ENCODE measurements at regions not wholly inside any gene's neighbourhood (a gene's known extent, or its start where the extent isn't known, plus 50 kb on each side); places are given as distances from the start of the nearest gene placed in this dataset.
A peak's percentile ranks its signal among the peaks of the same experiment; 100 is the strongest.

- Histone ChIP-seq H3K9me3 (ENCODE audit: control insufficient read depth, insufficient read depth, low read length) (no peaks in the 10 kb centered on the region), H3K27me3 (ENCODE audit: control insufficient read depth, insufficient read depth, low read length) (no peaks in the 10 kb centered on the region), H3K36me3 (ENCODE audit: control insufficient read depth, insufficient read depth, low read length) (no peaks in the 10 kb centered on the region), H3K4me3 (ENCODE audit: low read depth, low read length) (no peak overlapping the region), H3K27ac (ENCODE audit: low read depth, low read length) (no peak overlapping the region), H3K4me1 (ENCODE audit: control insufficient read depth, insufficient read depth, low read length) (no peaks in the 10 kb centered on the region)
- no peak for DNase-seq (ENCODE audit: low read depth in 4 of 6, low spot score in 6 of 6)
Measured at GRCh38 chr2:146868051-146868450, 976.8 kb upstream of the ACVR2A start.

- H3K9me3 ChIP-seq (ENCODE audit: control insufficient read depth, insufficient read depth, low read length) = no peaks in the 10 kb centered on the region
- no peaks in the 10 kb centered on the region for H3K4me1 ChIP-seq (ENCODE audit: control insufficient read depth, insufficient read depth, low read length)
- no peaks in the 10 kb centered on the region for H3K36me3 ChIP-seq (ENCODE audit: control insufficient read depth, insufficient read depth, low read length)
- no peak for DNase-seq (ENCODE audit: low read depth in 4 of 6, low spot score in 6 of 6)
- H3K27ac ChIP-seq (ENCODE audit: low read depth, low read length) = no peak overlapping the region
- whole genome bisulfite sequencing (ENCODE audit: insufficient coverage) = 85% methylated on average over 5 of the region's 5 CpGs
- H3K27me3 ChIP-seq (ENCODE audit: control insufficient read depth, insufficient read depth, low read length) = no peaks in the 10 kb centered on the region
- no peak overlapping the region for H3K4me3 ChIP-seq (ENCODE audit: low read depth, low read length)
Measured at GRCh38 chr2:146867477-146867986, 977.3 kb upstream of the ACVR2A start.

- Histone ChIP-seq H3K27ac (ENCODE audit: low read depth, low read length) (no peak overlapping the region), H3K4me3 (ENCODE audit: low read depth, low read length) (no peak overlapping the region), H3K4me1 (ENCODE audit: control insufficient read depth, insufficient read depth, low read length) (no peaks in the 10 kb centered on the region), H3K36me3 (ENCODE audit: control insufficient read depth, insufficient read depth, low read length) (no peaks in the 10 kb centered on the region), H3K27me3 (ENCODE audit: control insufficient read depth, insufficient read depth, low read length) (no peaks in the 10 kb centered on the region), H3K9me3 (ENCODE audit: control insufficient read depth, insufficient read depth, low read length) (no peaks in the 10 kb centered on the region)
- 100% methylated on average over 1 of the region's 2 CpGs for WGBS (ENCODE audit: insufficient coverage)
- DNase-seq (ENCODE audit: low read depth in 4 of 6, low spot score in 6 of 6) = no peak
Measured at GRCh38 chr2:146853741-146854444, 990.9 kb upstream of the ACVR2A start.

GRCh38 chr2:146852661-146853060, 992.2 kb upstream of the ACVR2A start:
- Histone ChIP-seq H3K27me3 (ENCODE audit: control insufficient read depth, insufficient read depth, low read length) (no peaks in the 10 kb centered on the region), H3K27ac (ENCODE audit: low read depth, low read length) (no peak overlapping the region), H3K4me3 (ENCODE audit: low read depth, low read length) (no peak overlapping the region), H3K9me3 (ENCODE audit: control insufficient read depth, insufficient read depth, low read length) (no peaks in the 10 kb centered on the region), H3K36me3 (ENCODE audit: control insufficient read depth, insufficient read depth, low read length) (no peaks in the 10 kb centered on the region), H3K4me1 (ENCODE audit: control insufficient read depth, insufficient read depth, low read length) (no peaks in the 10 kb centered on the region)
- WGBS (ENCODE audit: insufficient coverage) = 80% methylated on average over 1 of the region's 1 CpG
- no peak for DNase-seq (ENCODE audit: low read depth in 4 of 6, low spot score in 6 of 6)

GRCh38 chr2:146850746-146851145, 994.1 kb upstream of the ACVR2A start:
- 100% methylated on average over 1 of the region's 3 CpGs for WGBS (ENCODE audit: insufficient coverage)
- no peak for DNase-seq (ENCODE audit: low read depth in 4 of 6, low spot score in 6 of 6)
- Histone ChIP-seq H3K4me3 (ENCODE audit: low read depth, low read length) (no peak overlapping the region), H3K27ac (ENCODE audit: low read depth, low read length) (no peak overlapping the region), H3K27me3 (ENCODE audit: control insufficient read depth, insufficient read depth, low read length) (no peaks in the 10 kb centered on the region), H3K36me3 (ENCODE audit: control insufficient read depth, insufficient read depth, low read length) (no peaks in the 10 kb centered on the region), H3K9me3 (ENCODE audit: control insufficient read depth, insufficient read depth, low read length) (no peaks in the 10 kb centered on the region), H3K4me1 (ENCODE audit: control insufficient read depth, insufficient read depth, low read length) (no peaks in the 10 kb centered on the region)

- no peaks in the 10 kb centered on the region for H3K36me3 ChIP-seq (ENCODE audit: control insufficient read depth, insufficient read depth, low read length)
- H3K4me1 ChIP-seq (ENCODE audit: control insufficient read depth, insufficient read depth, low read length) = no peaks in the 10 kb centered on the region
- H3K4me3 ChIP-seq (ENCODE audit: low read depth, low read length) = no peak overlapping the region
- DNase-seq (ENCODE audit: low read depth in 4 of 6, low spot score in 6 of 6) = peak in 2 of 6 donors; percentile 4 to 32
- no peaks in the 10 kb centered on the region for H3K9me3 ChIP-seq (ENCODE audit: control insufficient read depth, insufficient read depth, low read length)
- no peaks in the 10 kb centered on the region for H3K27me3 ChIP-seq (ENCODE audit: control insufficient read depth, insufficient read depth, low read length)
- no peak overlapping the region for H3K27ac ChIP-seq (ENCODE audit: low read depth, low read length)
Measured at GRCh38 chr2:146847846-146848245, 997.0 kb upstream of the ACVR2A start.

- no peak overlapping the region for H3K27ac ChIP-seq (ENCODE audit: low read depth, low read length)
- DNase-seq (ENCODE audit: low read depth in 4 of 6, low spot score in 6 of 6) = no peak
- no peaks in the 10 kb centered on the region for H3K9me3 ChIP-seq (ENCODE audit: control insufficient read depth, insufficient read depth, low read length)
- WGBS (ENCODE audit: insufficient coverage) = 72% methylated on average over 3 of the region's 6 CpGs
- no peak overlapping the region for H3K4me3 ChIP-seq (ENCODE audit: low read depth, low read length)
- no peaks in the 10 kb centered on the region for H3K27me3 ChIP-seq (ENCODE audit: control insufficient read depth, insufficient read depth, low read length)
- no peaks in the 10 kb centered on the region for H3K36me3 ChIP-seq (ENCODE audit: control insufficient read depth, insufficient read depth, low read length)
- no peaks in the 10 kb centered on the region for H3K4me1 ChIP-seq (ENCODE audit: control insufficient read depth, insufficient read depth, low read length)
Measured at GRCh38 chr2:146844226-146844990, 1000.4 kb upstream of the ACVR2A start.

- H3K4me3 ChIP-seq (ENCODE audit: low read depth, low read length) = no peak overlapping the region
- H3K27ac ChIP-seq (ENCODE audit: low read depth, low read length) = no peak overlapping the region
- no peaks in the 10 kb centered on the region for H3K27me3 ChIP-seq (ENCODE audit: control insufficient read depth, insufficient read depth, low read length)
- no peaks in the 10 kb centered on the region for H3K9me3 ChIP-seq (ENCODE audit: control insufficient read depth, insufficient read depth, low read length)
- no peaks in the 10 kb centered on the region for H3K4me1 ChIP-seq (ENCODE audit: control insufficient read depth, insufficient read depth, low read length)
- H3K36me3 ChIP-seq (ENCODE audit: control insufficient read depth, insufficient read depth, low read length) = no peaks in the 10 kb centered on the region
- DNase-seq (ENCODE audit: low read depth in 4 of 6, low spot score in 6 of 6) = no peak
Measured at GRCh38 chr2:146837857-146838256, 1007.0 kb upstream of the ACVR2A start.

GRCh38 chr2:146826388-146826787, 1018.4 kb upstream of the ACVR2A start:
- Histone ChIP-seq H3K4me1 (ENCODE audit: control insufficient read depth, insufficient read depth, low read length) (no peaks in the 10 kb centered on the region), H3K27ac (ENCODE audit: low read depth, low read length) (no peak overlapping the region), H3K27me3 (ENCODE audit: control insufficient read depth, insufficient read depth, low read length) (no peaks in the 10 kb centered on the region), H3K36me3 (ENCODE audit: control insufficient read depth, insufficient read depth, low read length) (no peaks in the 10 kb centered on the region), H3K9me3 (ENCODE audit: control insufficient read depth, insufficient read depth, low read length) (no peaks in the 10 kb centered on the region), H3K4me3 (ENCODE audit: low read depth, low read length) (no peak overlapping the region)
- DNase-seq (ENCODE audit: low read depth in 4 of 6, low spot score in 6 of 6) = no peak

GRCh38 chr2:146821836-146822316, 1023.0 kb upstream of the ACVR2A start:
- WGBS (ENCODE audit: insufficient coverage) = no CpG with 5 or more reads among the region's 2 CpGs
- Histone ChIP-seq H3K27ac (ENCODE audit: low read depth, low read length) (no peak overlapping the region), H3K4me1 (ENCODE audit: control insufficient read depth, insufficient read depth, low read length) (no peaks in the 10 kb centered on the region), H3K9me3 (ENCODE audit: control insufficient read depth, insufficient read depth, low read length) (no peaks in the 10 kb centered on the region), H3K4me3 (ENCODE audit: low read depth, low read length) (no peak overlapping the region), H3K36me3 (ENCODE audit: control insufficient read depth, insufficient read depth, low read length) (no peaks in the 10 kb centered on the region), H3K27me3 (ENCODE audit: control insufficient read depth, insufficient read depth, low read length) (no peaks in the 10 kb centered on the region)
- DNase-seq (ENCODE audit: low read depth in 4 of 6, low spot score in 6 of 6) = no peak
